NCI-H748 treated with DMSO at 0.1 percent for 48 hours (cell line): ENCODE measurements at regions not wholly inside any gene's neighbourhood (a gene's known extent, or its start where the extent isn't known, plus 50 kb on each side); places are given as distances from the start of the nearest gene placed in this dataset.
"Not testable (repeated sequence)": the region's sequence is repeated elsewhere in the genome, so short reads cannot be mapped to it uniquely, and the experiment has no call there.

ENCODE experiments used
- DNase-seq: peaks from one replicate; lab custom pipeline; 2025; lab: John Stamatoyannopoulos, UW

- no peak for DNase-seq
Measured at GRCh38 chr15:54841701-54842305, 354.9 kb downstream of the RSL24D1 start.

- DNase-seq, result no peak
Measured at GRCh38 chr15:54840621-54841398, 355.9 kb downstream of the RSL24D1 start.

GRCh38 chr15:54839379-54839778 lies 357.4 kb downstream of the RSL24D1 start:
- no peak for DNase-seq

- no peak for DNase-seq
Measured at GRCh38 chr15:54836052-54836795, 360.5 kb downstream of the RSL24D1 start.

- DNase-seq, result no peak
Measured at GRCh38 chr15:54829821-54830220, 366.9 kb downstream of the RSL24D1 start.

- DNase-seq, result no peak
Measured at GRCh38 chr15:54820811-54821210, 375.9 kb downstream of the RSL24D1 start.

GRCh38 chr15:54820098-54820497 lies 376.6 kb downstream of the RSL24D1 start:
- DNase-seq, result no peak

GRCh38 chr15:54816401-54816800 lies 380.3 kb downstream of the RSL24D1 start:
- no peak for DNase-seq

GRCh38 chr15:54815556-54815955 lies 381.2 kb downstream of the RSL24D1 start:
- DNase-seq, result no peak

GRCh38 chr15:54812383-54812782 lies 384.4 kb downstream of the RSL24D1 start:
- no peak for DNase-seq

- no peak for DNase-seq
Measured at GRCh38 chr15:54810496-54810895, 386.2 kb downstream of the RSL24D1 start.

GRCh38 chr15:54810031-54810430 lies 386.7 kb downstream of the RSL24D1 start:
- DNase-seq, result no peak

- DNase-seq, result no peak
Measured at GRCh38 chr15:54808321-54808720, 388.4 kb downstream of the RSL24D1 start.

GRCh38 chr15:54803987-54804386 lies 392.8 kb downstream of the RSL24D1 start:
- no peak for DNase-seq

GRCh38 chr15:54803134-54803808 lies 393.5 kb downstream of the RSL24D1 start:
- DNase-seq, result no peak

GRCh38 chr15:54792526-54792925 lies 404.2 kb downstream of the RSL24D1 start:
- no peak for DNase-seq

- no peak for DNase-seq
Measured at GRCh38 chr15:54790693-54791092, 406.0 kb downstream of the RSL24D1 start.

GRCh38 chr15:54789376-54789775 lies 407.4 kb downstream of the RSL24D1 start:
- DNase-seq, result no peak

GRCh38 chr15:54781220-54781619 lies 415.5 kb downstream of the RSL24D1 start:
- not testable (repeated sequence) for DNase-seq

- DNase-seq, result no peak
Measured at GRCh38 chr15:54779271-54779670, 417.5 kb downstream of the RSL24D1 start.

- DNase-seq, result no peak
Measured at GRCh38 chr15:54776410-54776809, 420.3 kb downstream of the RSL24D1 start.

- DNase-seq, result no peak
Measured at GRCh38 chr15:54772663-54773062, 424.1 kb downstream of the RSL24D1 start.
